Right lobe of liver (tissue), 6 donors: ENCODE measurements at regions not wholly inside any gene's neighbourhood (a gene's known extent, or its start where the extent isn't known, plus 50 kb on each side); places are given as distances from the start of the nearest gene placed in this dataset.

ENCODE experiments used
- ATAC-seq, 4 donors: fragments of 200-7000 bp; cut with Tn5 transposase; one replicate each; pipeline ENCODE4 v1.9.1; 2020; ENCODE audit warnings: mild to moderate bottlenecking in 4 of 4, moderate library complexity in 4 of 4
- DNase-seq, 3 donors: peaks; one replicate each; pipeline ENCODE4 v3.0.0-alpha.2; 2020
- H3K27ac ChIP-seq, 3 donors: fragments of 200-600 bp; one replicate each; pipeline ENCODE4 v1.8.0; 2022
- H3K27me3 ChIP-seq, 2 donors: fragments of 200-600 bp; one replicate each; pipeline ENCODE4 v1.8.0; 2022
- H3K36me3 ChIP-seq, 4 donors: fragments of 200-600 bp; sonication (generic) in 1 of 4; one replicate each; pipeline versions ENCODE4 v1.5.1 to v1.8.0; 2017 to 2022; ENCODE audit warnings: control low read depth in 1 of 4
- H3K4me1 ChIP-seq, 4 donors: fragments of 200-600 bp; sonication (generic) in 1 of 4; one replicate each; pipeline versions ENCODE4 v1.5.1 to v1.8.0; 2017 to 2022; ENCODE audit warnings: control low read depth in 1 of 4
- H3K4me3 ChIP-seq, 3 donors: fragments of 200-600 bp; one replicate each; pipeline ENCODE4 v1.8.0; 2022
- H3K9me3 ChIP-seq, 4 donors: fragments of 200-600 bp; sonication (generic) in 1 of 4; one replicate each; pipeline versions ENCODE4 v1.5.1 to v1.8.0; 2017 to 2022; ENCODE audit warnings: control low read depth in 1 of 4
- CTCF ChIP-seq, 4 donors: fragments of 200-600 bp in 3 of 4; fragments of 450-650 bp in 1 of 4; IDR thresholded peaks; one replicate each; pipeline versions ENCODE4 v1.5.1 to v1.8.0; 2016 to 2022; ENCODE audit warnings: antibody characterized with exemption in 4 of 4, mild to moderate bottlenecking in 2 of 4
- POLR2A ChIP-seq: fragments of 450-650 bp; IDR thresholded peaks from one replicate; pipeline ENCODE4 v1.6.1; 2017; ENCODE audit warnings: antibody characterized with exemption, mild to moderate bottlenecking
- WGBS: methylation state at CpG from one replicate; pipeline ENCODE4 v1.1.6; 2018; ENCODE audit warnings: low coverage, low lambda C conversion rate; ENCODE audit not compliant: insufficient coverage; ENCODE audit errors: missing lambda C conversion rate; 5-methylcytosine and 5-hydroxymethylcytosine counted together
- intact Hi-C, 2 donors: fragments of 100-400 bp; cut with DNase I; formaldehyde crosslinking; loops; one replicate each; pipeline versions ENCODE4 v1.11.2 to v1.14.1; 2022
- donor health status: DM: no; HTN: yes; CAD: no.
- donor health status: DM: no; HTN: no; CAD: no.
- donor health status: DM: no; HTN: no; CAD: no.
- donor health status: DM: no; HTN: yes; CAD: no.
- donor health status: DM: no; HTN: yes; CAD: no.

GRCh38 chr2:175829741-175830140 is 172.3 kb downstream of the LNPK start:
- H3K27ac ChIP-seq, result no peak overlapping the region
- no peak for DNase-seq
- H3K27me3 ChIP-seq, result no peaks in the 10 kb centered on the region
- intact Hi-C loops, result no loop called here
- H3K4me3 ChIP-seq, result no peak overlapping the region
- H3K4me1 ChIP-seq, result no peaks in the 10 kb centered on the region
- no peaks in the 10 kb centered on the region for H3K36me3 ChIP-seq
- H3K9me3 ChIP-seq, result no peaks in the 10 kb centered on the region
- whole genome bisulfite sequencing, result 61% methylated on average over 4 of the region's 4 CpGs
- TF ChIP-seq POLR2A, result no peak
- TF ChIP-seq CTCF (IDR thresholded peaks at IDR 0.05), result no peak
- no peak for ATAC-seq

GRCh38 chr2:175827856-175828255 is 174.2 kb downstream of the LNPK start:
- DNase-seq (no peak), ATAC-seq (no peak)
- 59% methylated on average over 2 of the region's 2 CpGs for WGBS
- TF ChIP-seq CTCF (IDR thresholded peaks at IDR 0.05) (no peak), POLR2A (no peak)
- intact Hi-C loops, result no loop called here
- Histone ChIP-seq H3K4me1 (no peaks in the 10 kb centered on the region), H3K36me3 (no peaks in the 10 kb centered on the region), H3K27me3 (no peaks in the 10 kb centered on the region), H3K27ac (no peak overlapping the region), H3K4me3 (no peak overlapping the region), H3K9me3 (no peaks in the 10 kb centered on the region)

GRCh38 chr2:175824243-175824642 is 177.8 kb downstream of the LNPK start:
- ATAC-seq, result no peak
- Histone ChIP-seq H3K4me1 (no peaks in the 10 kb centered on the region), H3K4me3 (no peak overlapping the region), H3K27ac (no peak overlapping the region), H3K9me3 (no peaks in the 10 kb centered on the region), H3K36me3 (no peaks in the 10 kb centered on the region), H3K27me3 (no peaks in the 10 kb centered on the region)
- intact Hi-C loops, result no loop called here
- WGBS, result 65% methylated on average over 2 of the region's 2 CpGs
- no peak for DNase-seq
- TF ChIP-seq POLR2A (no peak), CTCF (IDR thresholded peaks at IDR 0.05) (no peak)

GRCh38 chr2:175823707-175824073 is 178.4 kb downstream of the LNPK start:
- intact Hi-C loops, result no loop called here
- DNase-seq, result no peak
- TF ChIP-seq POLR2A, result no peak
- TF ChIP-seq CTCF (IDR thresholded peaks at IDR 0.05), result no peak
- no peaks in the 10 kb centered on the region for H3K4me1 ChIP-seq
- no peak overlapping the region for H3K27ac ChIP-seq
- no peak for ATAC-seq
- no peaks in the 10 kb centered on the region for H3K36me3 ChIP-seq
- H3K4me3 ChIP-seq, result no peak overlapping the region
- H3K9me3 ChIP-seq, result no peaks in the 10 kb centered on the region
- 100% methylated on average over 1 of the region's 1 CpG for WGBS
- H3K27me3 ChIP-seq, result no peaks in the 10 kb centered on the region

- no peak for DNase-seq
- no peaks in the 10 kb centered on the region for H3K4me1 ChIP-seq
- no peak overlapping the region for H3K4me3 ChIP-seq
- H3K36me3 ChIP-seq, result no peaks in the 10 kb centered on the region
- WGBS, result 73% methylated on average over 11 of the region's 14 CpGs
- no peak overlapping the region for H3K27ac ChIP-seq
- TF ChIP-seq CTCF (IDR thresholded peaks at IDR 0.05) (no peak), POLR2A (no peak)
- H3K27me3 ChIP-seq, result no peaks in the 10 kb centered on the region
- no peaks in the 10 kb centered on the region for H3K9me3 ChIP-seq
- intact Hi-C loops, result no loop called here
- no peak for ATAC-seq
Observed at GRCh38 chr2:175823002-175823706, 178.9 kb downstream of the LNPK start.
